ENCODE measurements at regions not wholly inside any gene's neighbourhood (a gene's known extent, or its start where the extent isn't known, plus 50 kb on each side); places are given as distances from the start of the nearest gene placed in this dataset.
"Not testable (repeated sequence)": the region's sequence is repeated elsewhere in the genome, so short reads cannot be mapped to it uniquely, and the experiment has no call there.

DNA sequence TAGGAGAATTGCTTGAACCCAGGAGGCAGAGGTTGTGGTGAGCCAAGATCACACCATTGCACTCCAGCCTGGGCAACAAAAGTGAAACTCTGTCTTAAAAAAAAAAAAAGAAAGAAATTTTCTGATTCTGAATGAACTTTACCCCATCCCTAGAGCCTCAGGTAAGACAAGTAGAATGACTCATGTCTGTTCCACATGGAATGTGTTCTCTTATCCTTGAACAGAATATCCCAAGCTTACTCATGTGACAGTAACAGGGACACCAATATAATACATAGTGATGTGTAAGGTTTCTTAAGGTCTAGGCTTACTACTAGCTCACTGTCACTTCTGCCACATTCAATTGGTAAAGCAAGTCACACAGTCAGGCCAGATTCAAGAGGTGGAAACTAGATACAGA is 219.6 kb upstream of the BTBD3 start:
- no peak overlapping the region for H3K4me3 ChIP-seq (ENCODE audit: low read depth, low read length)
- DNase-seq (ENCODE audit: low read depth): no peak
- TF ChIP-seq, protein P1, sequence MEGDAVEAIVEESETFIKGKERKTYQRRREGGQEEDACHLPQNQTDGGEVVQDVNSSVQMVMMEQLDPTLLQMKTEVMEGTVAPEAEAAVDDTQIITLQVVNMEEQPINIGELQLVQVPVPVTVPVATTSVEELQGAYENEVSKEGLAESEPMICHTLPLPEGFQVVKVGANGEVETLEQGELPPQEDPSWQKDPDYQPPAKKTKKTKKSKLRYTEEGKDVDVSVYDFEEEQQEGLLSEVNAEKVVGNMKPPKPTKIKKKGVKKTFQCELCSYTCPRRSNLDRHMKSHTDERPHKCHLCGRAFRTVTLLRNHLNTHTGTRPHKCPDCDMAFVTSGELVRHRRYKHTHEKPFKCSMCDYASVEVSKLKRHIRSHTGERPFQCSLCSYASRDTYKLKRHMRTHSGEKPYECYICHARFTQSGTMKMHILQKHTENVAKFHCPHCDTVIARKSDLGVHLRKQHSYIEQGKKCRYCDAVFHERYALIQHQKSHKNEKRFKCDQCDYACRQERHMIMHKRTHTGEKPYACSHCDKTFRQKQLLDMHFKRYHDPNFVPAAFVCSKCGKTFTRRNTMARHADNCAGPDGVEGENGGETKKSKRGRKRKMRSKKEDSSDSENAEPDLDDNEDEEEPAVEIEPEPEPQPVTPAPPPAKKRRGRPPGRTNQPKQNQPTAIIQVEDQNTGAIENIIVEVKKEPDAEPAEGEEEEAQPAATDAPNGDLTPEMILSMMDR (IDR thresholded peaks at IDR 0.05; ENCODE audit: insufficient read depth, low read depth, low read length, missing control alignments): no peak

GRCh38 chr20:11700831-11701230 is 216.9 kb upstream of the BTBD3 start:
- TF ChIP-seq, protein P1 (IDR thresholded peaks at IDR 0.05; ENCODE audit: insufficient read depth, low read depth, low read length, missing control alignments): no peak
- no peak overlapping the region for H3K4me3 ChIP-seq (ENCODE audit: low read depth, low read length)
- no peak for DNase-seq (ENCODE audit: low read depth)

- no peak overlapping the region for H3K4me3 ChIP-seq (ENCODE audit: low read depth, low read length)
- DNase-seq (ENCODE audit: low read depth): no peak
- TF ChIP-seq, protein P1 (IDR thresholded peaks at IDR 0.05; ENCODE audit: insufficient read depth, low read depth, low read length, missing control alignments): no peak
Measured at GRCh38 chr20:11702721-11703518, 214.8 kb upstream of the BTBD3 start.

DNA sequence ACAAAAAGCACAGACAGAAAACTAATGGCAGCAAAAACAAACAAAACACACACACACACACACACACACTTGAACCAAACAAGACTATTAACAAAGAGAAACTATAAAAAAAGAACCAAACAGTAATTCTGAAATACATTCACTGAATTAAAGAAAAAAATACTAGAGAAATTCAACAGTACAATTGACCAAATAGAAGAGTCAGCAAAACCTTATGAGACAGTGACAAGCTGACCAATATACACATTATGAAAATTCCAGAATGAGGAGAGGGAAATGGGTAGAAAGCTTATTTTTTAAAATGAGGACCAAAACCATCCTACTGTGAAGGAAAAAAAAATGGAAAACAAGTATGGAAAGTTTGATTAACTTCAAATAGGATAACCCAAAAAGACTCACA is 212.2 kb upstream of the BTBD3 start:
- TF ChIP-seq, protein P1 (IDR thresholded peaks at IDR 0.05; ENCODE audit: insufficient read depth, low read depth, low read length, missing control alignments): no peak
- no peak for DNase-seq (ENCODE audit: low read depth)
- H3K4me3 ChIP-seq (ENCODE audit: low read depth, low read length): no peak overlapping the region

DNA sequence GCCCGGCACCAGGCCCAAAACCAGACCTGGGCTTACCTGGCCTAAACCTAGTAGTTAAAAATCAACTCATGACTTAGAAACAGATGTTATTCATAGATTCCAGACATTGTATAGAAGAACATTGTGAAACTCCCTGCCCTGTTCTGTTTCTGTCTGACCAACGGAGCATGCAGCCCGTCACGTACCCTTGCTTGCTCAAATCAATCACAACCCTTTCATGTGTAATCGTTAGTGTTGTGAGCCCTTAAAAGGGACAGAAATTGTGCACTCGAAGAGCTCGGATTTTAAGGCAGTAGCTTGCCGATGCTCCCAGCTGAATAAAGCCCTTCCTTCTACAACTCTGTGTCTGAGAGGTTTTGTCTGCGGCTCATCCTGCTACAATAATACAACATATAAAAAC is 209.5 kb upstream of the BTBD3 start:
- H3K4me3 ChIP-seq (ENCODE audit: low read depth, low read length); DNase-seq (ENCODE audit: low read depth): not testable (repeated sequence)

GRCh38 chr20:11711214-11711613 is 206.5 kb upstream of the BTBD3 start:
- no peak for DNase-seq (ENCODE audit: low read depth)
- H3K4me3 ChIP-seq (ENCODE audit: low read depth, low read length): no peak overlapping the region
- TF ChIP-seq, protein P1 (IDR thresholded peaks at IDR 0.05; ENCODE audit: insufficient read depth, low read depth, low read length, missing control alignments): no peak

GRCh38 chr20:11712639-11713160 is 205.0 kb upstream of the BTBD3 start:
- TF ChIP-seq, protein P1 (IDR thresholded peaks at IDR 0.05; ENCODE audit: insufficient read depth, low read depth, low read length, missing control alignments): no peak
- no peak for DNase-seq (ENCODE audit: low read depth)
- H3K4me3 ChIP-seq (ENCODE audit: low read depth, low read length): no peak overlapping the region
